ENCODE measurements at regions not wholly inside any gene's neighbourhood (a gene's known extent, or its start where the extent isn't known, plus 50 kb on each side); places are given as distances from the start of the nearest gene placed in this dataset.

DNA sequence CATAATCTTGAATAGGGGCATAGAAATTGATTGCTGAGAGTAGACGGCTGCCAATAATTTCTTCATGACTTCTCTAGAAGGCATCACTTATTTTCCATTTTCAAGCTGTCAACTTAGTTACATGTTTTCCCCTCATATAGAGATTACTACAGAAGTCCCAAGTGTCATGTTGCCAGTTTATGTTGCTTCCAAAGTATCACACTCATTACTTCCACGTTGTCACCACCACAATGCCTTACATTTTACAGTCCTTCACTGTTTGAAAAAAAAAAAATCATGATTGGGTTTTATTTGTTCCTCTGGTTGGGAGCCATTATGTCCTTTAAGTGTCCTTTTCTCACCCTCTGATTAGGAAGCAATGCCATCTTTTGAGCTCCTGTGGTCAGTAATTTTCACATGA is 2144.6 kb upstream of the ACO1 start:
- TF ChIP-seq, protein P1, sequence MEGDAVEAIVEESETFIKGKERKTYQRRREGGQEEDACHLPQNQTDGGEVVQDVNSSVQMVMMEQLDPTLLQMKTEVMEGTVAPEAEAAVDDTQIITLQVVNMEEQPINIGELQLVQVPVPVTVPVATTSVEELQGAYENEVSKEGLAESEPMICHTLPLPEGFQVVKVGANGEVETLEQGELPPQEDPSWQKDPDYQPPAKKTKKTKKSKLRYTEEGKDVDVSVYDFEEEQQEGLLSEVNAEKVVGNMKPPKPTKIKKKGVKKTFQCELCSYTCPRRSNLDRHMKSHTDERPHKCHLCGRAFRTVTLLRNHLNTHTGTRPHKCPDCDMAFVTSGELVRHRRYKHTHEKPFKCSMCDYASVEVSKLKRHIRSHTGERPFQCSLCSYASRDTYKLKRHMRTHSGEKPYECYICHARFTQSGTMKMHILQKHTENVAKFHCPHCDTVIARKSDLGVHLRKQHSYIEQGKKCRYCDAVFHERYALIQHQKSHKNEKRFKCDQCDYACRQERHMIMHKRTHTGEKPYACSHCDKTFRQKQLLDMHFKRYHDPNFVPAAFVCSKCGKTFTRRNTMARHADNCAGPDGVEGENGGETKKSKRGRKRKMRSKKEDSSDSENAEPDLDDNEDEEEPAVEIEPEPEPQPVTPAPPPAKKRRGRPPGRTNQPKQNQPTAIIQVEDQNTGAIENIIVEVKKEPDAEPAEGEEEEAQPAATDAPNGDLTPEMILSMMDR (IDR thresholded peaks at IDR 0.05; ENCODE audit: low read depth, low read length), result no peak
- no peak for TF ChIP-seq EZH2phosphoT487 (IDR thresholded peaks at IDR 0.05; ENCODE audit: low read depth)
